WI38 (cell line): ENCODE measurements at regions not wholly inside any gene's neighbourhood (a gene's known extent, or its start where the extent isn't known, plus 50 kb on each side); places are given as distances from the start of the nearest gene placed in this dataset.

Experiments
- H3K4me3 ChIP-seq: 2 replicates; pipeline ENCODE4 v1.5.1; 2011; ENCODE audit warnings: low read depth, mild to moderate bottlenecking, control low read depth, low read length
- CTCF ChIP-seq: IDR thresholded peaks from 2 replicates; pipeline ENCODE4 v1.5.1; 2012; ENCODE audit warnings: low read depth, mild to moderate bottlenecking, control low read depth, low read length

GRCh38 chr3:175890066-175890465 is 1030.9 kb downstream of the NAALADL2 start:
- no peak for TF ChIP-seq CTCF

DNA sequence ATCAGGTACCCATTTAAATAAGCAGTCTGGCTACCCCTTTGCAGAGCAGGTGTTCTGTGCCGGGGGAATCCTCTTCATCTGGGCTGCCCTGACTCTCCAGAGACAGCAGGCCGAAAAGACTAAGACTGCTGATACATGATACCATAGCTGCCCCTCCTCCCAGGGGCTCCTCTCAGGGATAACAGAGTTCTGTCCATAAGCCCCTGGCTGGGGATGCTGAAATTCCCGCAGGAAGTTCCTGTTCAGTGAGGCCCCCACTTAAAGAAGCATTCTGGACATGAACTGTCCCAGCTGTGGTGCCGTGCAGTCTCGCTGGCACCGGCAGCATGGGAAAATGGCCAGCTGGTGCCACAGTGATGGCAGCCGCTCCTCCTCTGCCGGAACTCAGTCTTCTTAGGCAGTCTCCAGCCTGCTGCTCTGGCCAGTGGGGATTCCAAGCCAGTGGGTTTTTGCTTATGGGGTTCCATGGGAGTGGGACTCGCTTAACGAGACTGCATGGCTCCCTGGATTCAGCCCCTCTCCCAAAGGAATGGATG is 1026.2 kb downstream of the NAALADL2 start:
- no peak for TF ChIP-seq CTCF
- H3K4me3 ChIP-seq = no peak overlapping the region

More at GRCh38 chr3:175890066-175890465, 1030.9 kb downstream of the NAALADL2 start:
- no peak overlapping the region for H3K4me3 ChIP-seq

DNA sequence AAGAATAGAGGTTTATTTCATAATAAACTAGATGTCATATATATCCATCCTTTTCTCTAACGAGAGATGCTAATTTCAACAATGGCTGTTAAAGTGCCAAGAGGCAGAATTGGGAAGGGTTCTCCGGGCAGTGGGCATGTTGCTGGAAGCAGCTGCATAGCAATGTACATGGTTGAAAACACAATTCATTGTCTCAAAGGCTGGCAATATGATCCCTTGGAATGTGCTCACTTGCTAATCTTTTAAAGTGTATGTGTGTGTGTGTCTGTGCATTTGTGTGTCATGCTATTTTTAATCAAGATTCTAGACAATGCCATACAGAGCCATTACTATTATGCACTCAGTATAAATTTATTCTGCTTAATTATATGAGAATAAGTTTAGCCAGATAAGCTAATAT is 1020.3 kb downstream of the NAALADL2 start:
- no peak overlapping the region for H3K4me3 ChIP-seq
- TF ChIP-seq CTCF = no peak

DNA sequence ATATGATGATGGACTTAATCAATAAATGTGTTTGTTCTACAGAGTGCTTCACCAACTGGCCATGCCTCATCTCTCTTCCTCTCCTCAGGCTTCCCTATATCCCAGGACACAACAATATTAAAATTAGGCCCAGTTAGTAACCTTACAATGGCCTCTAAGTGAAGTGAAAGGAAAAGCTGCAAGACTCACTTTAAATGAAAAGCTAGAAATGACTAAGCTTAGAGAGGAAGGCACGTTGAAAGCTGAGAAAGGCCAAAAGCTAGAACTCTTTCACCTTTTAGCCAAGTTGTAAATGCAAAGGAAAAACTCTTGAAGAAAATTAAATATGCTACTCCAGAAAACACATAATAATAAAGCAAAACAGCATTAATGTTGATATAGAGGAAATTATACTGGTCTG is 1010.3 kb downstream of the NAALADL2 start:
- TF ChIP-seq CTCF = no peak
- no peak overlapping the region for H3K4me3 ChIP-seq

GRCh38 chr3:175868626-175869025 is 1009.5 kb downstream of the NAALADL2 start:
- H3K4me3 ChIP-seq = no peak overlapping the region
- no peak for TF ChIP-seq CTCF

- no peak for TF ChIP-seq CTCF
- H3K4me3 ChIP-seq = no peak overlapping the region
These were observed 1006.6 kb downstream of the NAALADL2 start for GRCh38 chr3:175865724-175866123.

- no peak overlapping the region for H3K4me3 ChIP-seq
- no peak for TF ChIP-seq CTCF
These were observed 1002.8 kb downstream of the NAALADL2 start for GRCh38 chr3:175861916-175862315.
